ENCODE measurements at regions not wholly inside any gene's neighbourhood (a gene's known extent, or its start where the extent isn't known, plus 50 kb on each side); places are given as distances from the start of the nearest gene placed in this dataset.

GRCh38 chr20:59463541-59463940, 140.8 kb upstream of the PHACTR3 start:
- TF ChIP-seq RAD21 (IDR thresholded peaks at IDR 0.05; ENCODE audit: low read length) (no peak), USF1 (IDR thresholded peaks at IDR 0.05; ENCODE audit: borderline replicate concordance, low read depth) (no peak), EP300 (IDR thresholded peaks at IDR 0.05; ENCODE audit: borderline replicate concordance in 1 of 2, low read depth in 1 of 2, low read length in 1 of 2) (no peak), JUND (IDR thresholded peaks at IDR 0.05) (no peak), MAX (IDR thresholded peaks at IDR 0.05; ENCODE audit: low read depth) (no peak), POLR2AphosphoS5 (IDR thresholded peaks at IDR 0.05; ENCODE audit: low read depth, low read length) (no peak), TAF1 (IDR thresholded peaks at IDR 0.05; ENCODE audit: borderline replicate concordance, low read depth, low read length) (no peak), CTCF (IDR thresholded peaks at IDR 0.05) (no peak), GABPA (IDR thresholded peaks at IDR 0.05; ENCODE audit: low read depth) (no peak), RXRA (IDR thresholded peaks at IDR 0.05; ENCODE audit: borderline replicate concordance, low read depth) (no peak), REST (IDR thresholded peaks at IDR 0.05; ENCODE audit: low read depth, low read length) (no peak), MXI1 (IDR thresholded peaks at IDR 0.05; ENCODE audit: low read depth, low read length) (no peak), TCF12 (IDR thresholded peaks at IDR 0.05) (no peak), ZBTB33 (IDR thresholded peaks at IDR 0.05; ENCODE audit: borderline replicate concordance, low read depth) (no peak)
